Activated T-helper 1 cell treated with anti-CD3 and anti-CD28 coated beads, Interleukin-2, amount 50 U/mL, for 16 hours (primary cell): ENCODE measurements at regions not wholly inside any gene's neighbourhood (a gene's known extent, or its start where the extent isn't known, plus 50 kb on each side); places are given as distances from the start of the nearest gene placed in this dataset.

ENCODE experiments used
- DNase-seq, 2 donors: peaks; one replicate each; pipeline ENCODE4 v3.0.0-alpha.2; 2020; ENCODE audit warnings: low read depth in 1 of 2, low spot score in 1 of 2

DNA sequence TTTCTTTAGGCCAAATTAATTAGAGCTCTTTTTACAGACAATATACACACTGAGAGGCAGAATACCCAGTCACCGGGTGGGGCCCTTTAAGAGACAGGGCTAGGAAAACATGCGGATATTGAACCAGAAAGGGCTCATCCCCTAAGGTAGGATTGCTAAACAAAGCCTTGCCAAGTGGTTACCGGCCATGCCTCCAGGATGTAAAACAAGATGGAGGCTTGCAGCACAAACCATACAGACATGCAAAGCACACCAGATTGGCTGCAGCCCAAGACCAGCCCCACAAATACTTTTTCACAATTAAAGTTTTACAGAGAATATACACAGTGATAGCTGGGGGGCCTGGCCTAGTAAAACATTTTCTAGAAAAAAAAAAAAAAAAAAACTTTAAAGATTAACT, 210.0 kb downstream of the KLHL4 start:
- DNase-seq = no peak

DNA sequence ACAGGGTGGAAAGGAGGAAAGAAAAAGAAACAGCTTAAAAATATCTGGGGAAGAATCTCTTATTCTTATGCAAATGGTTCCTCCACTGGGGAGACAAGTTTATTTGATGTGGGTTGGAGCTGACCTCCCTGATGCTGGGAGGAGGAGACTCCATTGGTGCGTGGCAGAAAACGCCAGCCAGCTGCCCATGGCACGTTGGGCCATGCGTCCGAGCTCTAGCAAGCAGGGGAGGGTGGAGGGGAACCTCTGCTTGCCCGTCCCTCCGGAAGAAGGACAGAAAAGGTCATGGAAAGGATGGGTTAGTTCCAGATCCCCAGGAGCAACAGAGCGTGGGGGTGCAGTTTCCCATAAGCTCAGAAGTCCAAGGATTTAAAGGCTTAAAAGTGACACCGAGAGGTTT, 210.4 kb downstream of the KLHL4 start:
- no peak for DNase-seq

DNA sequence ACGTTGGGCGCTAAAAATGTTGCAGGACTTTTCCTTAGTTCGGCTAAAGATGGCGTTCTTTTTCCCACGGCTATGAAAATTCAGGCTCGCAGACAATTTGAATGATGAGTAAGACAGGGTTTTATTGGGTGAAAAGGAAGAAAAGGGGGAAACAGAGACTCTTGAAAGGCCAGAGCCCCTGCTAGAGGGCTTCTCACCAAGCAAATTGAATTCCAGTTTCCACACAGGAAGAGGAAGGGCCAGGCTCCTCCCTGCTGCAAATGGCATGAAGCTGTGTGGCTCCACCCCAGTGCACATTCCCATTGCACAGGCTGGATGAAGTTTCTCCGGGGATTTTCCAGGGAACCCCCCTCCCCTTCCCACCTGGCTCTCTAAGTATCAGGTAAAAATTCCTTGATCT, 210.9 kb downstream of the KLHL4 start:
- DNase-seq = no peak

DNA sequence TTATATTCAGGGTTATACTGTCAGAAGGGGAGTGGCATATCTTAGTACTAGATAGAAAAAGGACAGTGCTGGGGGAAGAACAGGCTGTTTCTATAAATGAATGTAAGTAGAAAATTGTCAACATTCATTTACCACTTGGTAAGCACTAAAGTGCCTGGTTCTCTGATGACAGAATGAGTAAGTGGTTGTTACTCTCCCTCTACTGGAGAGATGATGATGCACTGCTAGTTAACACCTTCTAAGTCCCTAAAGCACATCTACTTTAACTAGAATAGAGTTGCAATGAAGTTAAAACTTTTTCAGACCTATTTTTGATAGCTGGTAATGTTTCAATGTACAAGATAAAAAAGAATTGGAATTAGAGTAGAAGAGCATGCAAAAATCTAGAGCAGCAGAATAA, 214.5 kb downstream of the KLHL4 start:
- DNase-seq = no peak

DNA sequence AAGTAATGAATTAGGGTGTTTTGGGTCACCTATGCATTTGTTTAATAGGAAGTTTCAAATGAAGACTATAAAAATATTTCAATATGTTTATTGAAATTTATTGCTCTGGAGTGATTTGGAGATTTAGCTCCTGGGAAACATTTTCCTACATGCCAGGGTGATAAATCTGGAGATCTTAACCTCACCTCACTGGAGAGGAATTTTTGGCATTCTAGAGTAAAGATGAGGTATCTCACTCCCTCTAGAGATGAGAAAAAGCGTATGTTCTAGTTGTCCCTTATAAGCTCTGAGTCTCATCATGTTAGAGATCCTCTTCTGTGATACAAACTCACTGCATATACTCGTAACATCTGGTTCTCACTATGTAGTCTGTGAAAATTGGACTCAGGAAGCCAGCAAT, 219.0 kb downstream of the KLHL4 start:
- DNase-seq = no peak

DNA sequence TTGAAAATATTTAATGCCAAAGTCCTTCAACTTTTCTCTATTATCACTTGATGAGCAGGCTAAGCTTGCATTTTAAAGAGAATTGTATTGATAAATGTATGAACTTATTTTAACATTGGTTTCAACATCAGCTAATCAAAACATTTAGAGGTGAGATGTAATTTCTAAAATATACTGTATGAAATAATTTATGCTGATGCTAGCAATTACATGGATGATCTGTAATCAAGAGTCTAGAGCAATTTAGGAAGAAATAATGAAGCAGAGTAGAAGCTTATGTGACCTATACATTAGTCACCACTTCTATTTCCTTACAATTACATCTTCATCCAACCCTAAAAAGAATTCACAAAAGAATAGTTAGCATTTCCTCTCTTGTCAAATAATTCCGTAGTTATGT, 226.8 kb downstream of the KLHL4 start:
- DNase-seq = no peak

DNA sequence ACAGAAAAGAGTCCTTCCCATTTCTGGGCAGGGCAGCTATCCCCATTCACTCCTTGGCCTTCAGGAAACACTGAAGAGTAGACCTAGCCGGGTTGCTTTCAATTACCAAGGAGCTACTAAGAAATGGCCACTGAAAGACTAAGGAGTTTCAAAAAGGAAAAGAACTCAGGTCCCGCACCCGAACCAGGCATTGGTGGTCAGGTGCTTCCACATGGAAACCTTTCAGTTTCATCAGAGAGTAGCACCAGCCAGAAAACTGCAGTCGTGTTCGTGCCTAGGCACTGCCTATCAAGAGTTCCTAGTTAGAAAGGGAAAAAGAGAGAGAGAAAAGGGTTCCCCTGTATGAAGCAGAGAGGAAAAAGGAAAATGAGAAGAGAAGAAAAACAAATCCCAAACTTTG, 237.9 kb downstream of the KLHL4 start:
- DNase-seq = no peak

DNA sequence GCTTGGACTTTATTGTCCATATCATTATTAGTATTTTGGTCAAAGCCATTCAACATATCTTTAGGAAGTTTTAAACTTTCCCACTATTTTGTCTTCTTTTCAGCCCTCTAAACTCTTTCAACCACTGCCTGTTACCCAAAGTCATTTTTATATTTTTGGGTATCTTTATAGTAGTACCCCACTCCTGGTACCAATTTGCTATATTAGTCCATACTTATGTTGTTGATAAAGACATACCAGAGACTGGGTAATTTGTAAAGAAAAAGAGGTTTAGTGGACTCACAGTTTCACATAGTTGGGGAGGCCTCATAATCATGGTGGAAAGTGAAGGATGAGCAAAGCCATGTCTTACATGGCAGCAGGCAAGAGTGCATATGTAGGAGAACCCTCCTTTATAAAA, 271.4 kb downstream of the KLHL4 start:
- DNase-seq = no peak

DNA sequence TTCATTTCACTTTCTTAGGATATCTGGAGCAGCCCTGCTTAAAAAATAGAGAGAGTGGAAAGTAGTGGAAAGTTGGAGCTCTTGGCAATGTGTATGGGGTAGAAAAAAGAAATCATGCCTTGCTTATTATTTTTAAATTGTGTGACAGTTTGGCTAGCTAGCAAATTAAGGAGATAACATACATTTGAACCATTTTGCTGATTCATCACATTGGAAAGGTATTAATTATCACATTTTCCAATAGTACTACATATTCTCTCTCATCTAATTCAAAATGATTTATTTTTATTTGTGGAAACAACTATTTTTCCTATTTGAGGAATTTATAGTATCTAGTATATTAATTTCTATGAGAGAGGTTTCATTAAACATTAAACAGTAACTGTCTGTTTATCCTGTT, 280.4 kb downstream of the KLHL4 start:
- DNase-seq = no peak

DNA sequence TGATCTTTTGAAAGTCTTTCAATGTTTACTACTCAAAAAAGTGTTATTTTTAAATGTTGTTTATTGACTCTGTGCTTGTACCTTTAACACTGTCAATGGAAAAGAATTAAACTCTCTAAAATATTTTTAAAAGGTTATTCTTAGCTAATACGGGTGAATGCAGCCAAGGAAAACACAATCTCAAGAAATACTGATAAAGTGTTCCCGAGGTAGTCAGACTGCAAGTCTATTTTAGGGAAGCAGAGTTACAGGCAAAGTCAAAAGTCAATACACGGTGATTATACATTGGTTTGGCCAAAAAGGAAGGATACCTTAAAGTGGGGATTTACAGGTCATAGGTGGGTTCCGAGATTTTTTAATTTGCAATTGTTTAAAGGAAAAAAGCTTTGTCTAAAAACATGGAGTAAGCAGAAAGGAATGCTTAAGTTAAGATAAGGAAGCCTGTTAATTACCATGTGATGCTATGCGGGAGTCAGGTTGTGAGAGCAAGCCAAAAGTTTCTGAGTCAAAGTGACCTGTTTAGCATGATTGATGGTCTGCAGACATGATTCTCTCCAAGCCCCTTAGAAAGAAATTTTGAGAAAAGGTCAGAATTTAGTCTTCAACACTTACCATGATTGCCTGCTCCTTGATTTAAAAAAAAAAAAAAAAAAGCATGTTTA, 288.4 kb downstream of the KLHL4 start:
- no peak for DNase-seq

DNA sequence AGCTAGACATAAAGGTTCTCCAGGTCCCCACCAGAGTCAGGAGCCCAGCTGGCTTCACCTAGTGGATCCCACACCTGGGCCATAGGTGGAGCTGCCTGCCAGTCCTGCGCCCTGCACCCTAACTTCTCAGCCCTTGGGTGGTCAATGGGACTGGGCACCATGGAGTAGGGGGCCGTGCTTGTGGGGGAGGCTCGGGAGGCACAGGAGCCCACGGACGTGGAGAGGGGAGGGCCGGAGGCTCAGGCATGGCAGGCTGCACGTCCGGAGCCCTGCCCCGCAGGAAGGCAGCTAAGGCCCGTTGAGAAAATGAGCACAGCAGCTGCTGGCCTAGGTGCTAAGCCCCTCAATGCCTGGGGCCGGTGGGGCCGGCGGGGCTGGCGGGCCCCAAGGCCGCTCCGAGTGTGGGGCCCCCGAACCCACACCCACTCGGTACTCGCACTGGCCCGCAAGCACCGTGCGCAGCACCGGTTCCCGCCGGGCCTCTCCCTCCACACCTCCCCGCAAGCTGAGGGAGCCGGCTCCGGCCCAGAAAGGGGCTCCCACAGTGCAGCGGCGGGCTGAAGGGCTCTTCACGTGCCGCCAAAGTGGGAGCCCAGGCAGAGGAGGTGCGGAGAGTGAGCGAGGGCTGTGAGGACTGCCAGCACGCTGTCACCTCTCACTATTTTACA, 291.1 kb downstream of the KLHL4 start:
- no peak for DNase-seq

DNA sequence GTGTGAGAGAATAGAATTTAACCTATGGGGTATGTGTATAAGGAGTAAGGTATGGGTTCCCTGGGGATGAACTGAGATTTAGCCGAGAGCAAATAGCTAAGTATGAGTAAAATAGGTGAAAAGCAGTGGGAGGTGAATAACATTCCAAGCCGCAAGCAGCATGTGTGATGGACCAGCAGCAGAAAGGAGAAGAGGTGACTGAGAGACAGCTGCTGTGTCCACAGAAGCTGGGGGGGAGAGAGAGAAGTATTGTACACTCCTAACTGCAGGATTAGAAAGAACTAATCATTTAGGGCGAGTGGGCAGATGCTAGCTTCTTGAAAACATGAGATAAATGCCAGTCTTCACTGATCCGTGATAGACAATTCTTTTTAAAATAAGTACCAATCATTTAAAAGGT, 296.0 kb downstream of the KLHL4 start:
- DNase-seq = no peak

DNA sequence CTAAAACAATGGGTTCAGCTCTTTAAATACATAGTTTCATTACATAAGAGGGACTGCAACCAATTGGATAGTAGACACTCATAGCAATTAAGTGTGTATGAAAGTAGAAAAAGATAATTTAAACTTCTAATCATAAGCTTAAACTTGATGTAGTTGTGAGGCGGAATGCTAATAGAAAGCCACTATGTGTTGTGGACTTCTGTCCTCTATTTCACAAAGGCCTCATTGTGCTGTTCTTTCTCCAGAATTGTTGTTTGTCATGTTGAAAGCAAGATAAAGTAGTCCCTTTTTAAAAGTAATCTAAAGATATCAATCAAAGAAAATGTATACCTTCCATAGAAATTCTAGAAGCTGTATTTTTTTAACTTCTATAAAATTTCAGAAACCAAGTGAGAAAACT, 329.4 kb downstream of the KLHL4 start:
- DNase-seq = no peak

DNA sequence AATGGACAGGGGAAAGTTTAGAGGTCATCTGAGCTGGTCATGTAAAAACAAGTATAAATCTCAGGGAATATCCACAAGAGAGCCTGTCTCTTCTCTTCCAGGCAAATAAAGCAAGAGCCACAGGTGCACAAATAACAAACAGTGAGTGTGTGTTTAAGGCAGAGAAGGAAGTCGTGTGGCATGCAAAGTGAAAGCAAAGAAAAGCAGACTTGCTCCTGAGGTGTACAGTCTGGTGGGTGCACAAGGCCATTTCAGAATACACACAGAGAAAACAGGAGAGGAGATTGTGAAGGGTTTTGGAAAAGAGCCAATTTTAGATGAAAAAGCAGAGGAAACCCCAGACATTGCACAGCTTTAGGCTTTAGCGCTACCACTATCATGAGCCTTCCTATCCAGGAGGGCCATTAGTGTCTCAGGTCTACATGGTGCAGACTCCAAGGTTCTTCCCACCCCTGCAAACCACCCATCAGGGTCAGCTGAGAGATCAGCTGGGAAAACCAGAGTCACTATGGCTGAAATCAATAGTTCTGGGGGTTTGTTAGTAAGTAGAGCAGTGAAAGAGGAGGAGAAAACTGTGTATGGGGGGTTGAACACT, 355.8 kb downstream of the KLHL4 start:
- no peak for DNase-seq

DNA sequence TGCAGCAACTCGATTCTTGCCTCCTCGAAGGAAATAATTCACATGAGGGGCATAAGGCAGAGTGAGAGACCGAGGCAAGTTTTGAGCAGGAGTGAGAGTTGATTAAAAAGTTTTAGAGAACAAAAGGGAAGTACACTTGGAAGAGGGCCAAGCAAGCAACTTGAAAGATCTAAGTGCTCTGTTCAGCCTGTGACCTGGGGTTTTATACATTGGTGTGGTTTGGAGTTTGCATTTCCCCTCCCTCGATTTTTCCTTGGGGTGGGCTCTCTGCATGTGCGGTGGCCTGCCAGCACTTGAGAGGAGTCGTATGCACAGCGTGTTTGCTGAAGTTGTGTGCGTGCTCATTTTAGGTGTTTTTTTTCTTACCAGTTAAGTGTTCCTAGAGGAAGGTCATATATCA, 356.4 kb downstream of the KLHL4 start:
- no peak for DNase-seq

DNA sequence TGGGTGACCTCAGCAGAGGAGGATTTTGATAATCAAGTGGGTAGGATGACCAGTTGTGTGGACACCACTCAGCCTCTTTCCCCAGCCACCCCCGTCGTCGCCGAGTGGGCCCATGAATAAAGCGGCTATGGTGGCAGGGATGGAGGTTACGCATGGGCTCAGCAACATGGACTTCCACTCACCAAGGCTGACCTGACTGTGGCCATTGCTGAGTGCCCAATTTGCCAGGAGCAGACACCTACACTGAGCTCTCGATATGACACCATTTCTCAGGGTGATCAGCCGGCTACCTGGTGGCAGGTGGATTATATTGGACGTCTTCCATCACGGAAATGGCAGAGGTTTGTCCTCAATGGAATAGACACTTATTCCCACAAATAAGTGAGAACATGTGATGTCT, 361.3 kb downstream of the KLHL4 start:
- no peak for DNase-seq

DNA sequence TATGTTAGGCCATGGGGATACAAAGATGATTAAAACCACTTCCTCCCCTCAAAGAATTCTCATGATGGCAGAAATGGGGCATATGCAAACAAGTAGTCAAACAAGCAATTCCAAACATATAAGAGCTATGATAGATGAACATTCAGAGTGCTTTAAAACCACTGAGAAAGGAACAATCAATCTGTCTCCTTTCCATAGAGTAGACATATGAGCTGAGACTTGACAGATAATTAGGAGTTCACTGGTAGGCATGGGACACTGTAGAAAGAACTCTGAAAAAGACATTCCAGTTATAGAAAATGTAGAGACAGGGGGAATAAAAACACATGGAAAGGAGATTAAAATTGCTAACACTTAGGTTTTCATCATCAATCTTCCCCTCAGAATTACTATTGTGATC, 372.8 kb downstream of the KLHL4 start:
- no peak for DNase-seq

DNA sequence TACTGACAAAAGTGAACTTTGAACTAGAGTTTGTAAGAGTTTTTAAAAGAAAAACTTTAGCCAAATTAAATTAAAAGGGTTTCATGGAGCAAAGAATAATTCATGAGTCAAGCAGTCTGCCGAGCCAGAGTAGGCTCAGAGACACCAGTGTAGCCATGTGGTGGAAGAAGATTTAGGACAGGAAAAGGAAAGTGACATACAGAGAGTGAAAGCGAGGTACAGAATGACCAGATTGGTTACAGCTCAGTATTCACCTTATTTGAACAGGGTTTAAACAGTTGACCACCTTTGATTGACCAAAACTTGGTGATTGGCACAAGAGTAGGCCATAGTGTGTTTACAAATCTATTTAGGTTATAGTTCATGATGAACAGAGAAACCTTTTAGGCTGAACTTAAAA, 377.8 kb downstream of the KLHL4 start:
- no peak for DNase-seq

DNA sequence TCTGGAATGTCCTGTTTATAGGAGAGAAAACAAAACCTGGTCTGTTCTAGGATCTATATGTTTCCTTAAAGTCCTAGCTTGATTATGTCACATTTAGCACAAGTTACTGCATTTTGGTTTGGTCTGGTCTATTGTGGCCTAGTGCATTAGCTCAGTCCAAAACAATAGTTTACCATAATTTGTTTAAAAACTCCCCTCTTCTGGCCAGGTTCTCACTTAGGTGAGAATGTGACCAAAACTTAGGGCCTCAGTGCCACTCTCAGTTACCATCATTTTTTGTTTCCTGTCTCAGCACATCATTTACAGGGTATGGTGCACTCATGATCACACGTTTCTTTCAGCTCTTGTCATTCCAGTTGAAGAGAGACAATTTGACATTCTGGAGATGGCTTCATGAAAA, 378.5 kb downstream of the KLHL4 start:
- DNase-seq = no peak

DNA sequence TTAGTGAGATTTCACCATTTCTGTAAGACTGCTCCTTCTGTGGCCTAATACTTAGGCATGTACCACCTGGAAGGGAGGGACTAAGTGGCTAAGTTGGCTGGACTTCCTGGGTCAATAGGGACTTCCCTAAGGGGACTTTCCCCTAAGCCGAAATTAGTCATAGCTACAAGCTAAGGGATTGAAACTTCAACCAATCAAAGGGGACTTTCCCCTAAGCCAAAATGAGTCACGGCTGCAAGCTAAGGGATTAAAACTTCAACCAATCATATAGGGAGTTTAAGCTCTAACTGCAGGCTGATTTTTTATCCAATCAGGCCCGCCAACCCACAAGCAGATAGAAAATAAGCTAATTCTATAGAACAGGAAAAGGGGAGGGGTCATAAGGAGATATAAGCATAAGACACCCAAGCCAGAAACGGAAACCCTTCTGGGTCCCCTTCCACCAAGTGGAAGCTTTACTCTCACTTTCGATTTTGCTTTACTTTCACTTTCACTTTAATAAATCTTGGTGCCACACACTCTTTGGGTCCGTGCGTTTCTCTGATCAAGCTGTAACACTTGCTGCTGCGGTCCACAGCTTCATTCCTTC, 382.8 kb downstream of the KLHL4 start:
- peak in 1 of 2 donors; percentile 17 for DNase-seq

DNA sequence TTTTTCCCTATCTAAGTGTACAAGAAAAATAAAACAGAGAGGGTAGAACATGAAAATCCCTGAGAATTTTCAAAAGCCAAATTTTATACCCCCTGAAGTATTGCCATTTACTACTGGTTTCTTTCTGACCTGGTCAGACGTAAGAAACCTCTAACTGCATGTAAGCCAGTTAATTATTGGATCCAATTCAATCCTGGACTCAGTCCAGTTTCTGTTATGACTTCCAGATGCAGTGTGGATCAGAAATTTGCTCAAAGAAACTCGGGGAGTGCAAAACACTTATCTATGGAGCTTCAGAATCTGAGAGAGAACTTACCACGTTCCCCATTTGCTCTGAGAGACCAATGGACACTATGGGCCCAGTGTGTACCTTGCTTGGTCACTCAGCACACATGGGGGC, 383.5 kb downstream of the KLHL4 start:
- no peak for DNase-seq

DNA sequence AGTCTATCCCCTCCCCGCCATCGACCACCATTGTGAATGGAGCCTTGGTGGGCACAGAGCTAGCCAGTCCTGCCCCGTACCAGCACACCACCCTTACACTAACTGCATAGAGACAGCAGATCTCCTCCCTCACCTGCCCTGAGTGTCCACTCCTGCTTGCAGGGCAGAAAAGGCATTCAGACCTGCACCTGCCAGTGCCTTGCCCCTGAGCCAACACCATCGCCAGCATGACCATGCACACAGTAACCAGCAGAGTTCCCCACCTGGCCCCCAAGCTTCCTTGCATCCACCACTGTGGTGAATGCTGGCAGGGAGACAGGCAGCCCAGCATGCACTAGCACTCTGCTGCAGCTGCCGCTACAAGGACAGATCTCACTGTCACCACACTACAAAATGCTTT, 397.1 kb downstream of the KLHL4 start:
- no peak for DNase-seq

DNA sequence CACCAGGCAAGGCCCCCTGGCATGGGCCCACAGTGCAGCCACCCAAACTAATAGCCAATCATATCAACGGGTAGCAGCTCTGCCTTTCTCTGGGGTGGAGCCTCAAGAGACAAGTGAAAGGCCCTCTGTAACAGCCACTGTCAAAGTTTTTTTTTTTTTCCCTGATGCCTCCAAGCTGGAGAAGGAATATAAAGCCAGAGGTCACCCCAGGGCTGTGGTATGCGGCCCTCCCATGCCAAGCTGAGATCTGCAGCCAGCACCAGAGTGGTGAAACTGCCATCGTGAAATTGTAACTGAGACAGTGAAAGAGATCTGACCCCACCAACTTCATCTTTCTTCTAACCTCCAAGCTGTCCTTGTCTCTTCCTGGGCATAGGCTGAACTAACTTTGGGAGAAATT, 407.0 kb downstream of the KLHL4 start:
- DNase-seq = no peak
